Immature natural killer cell (primary cell): ENCODE measurements at regions not wholly inside any gene's neighbourhood (a gene's known extent, or its start where the extent isn't known, plus 50 kb on each side); places are given as distances from the start of the nearest gene placed in this dataset.
A peak's percentile ranks its signal among the peaks of the same experiment; 100 is the strongest.
"Not testable (repeated sequence)": the region's sequence is repeated elsewhere in the genome, so short reads cannot be mapped to it uniquely, and the experiment has no call there.

Source experiments
- DNase-seq, 3 donors: peaks; one replicate each; pipeline ENCODE4 v3.0.0; 2022; ENCODE audit warnings: mixed read lengths in 1 of 3
- H3K27ac Mint-ChIP-seq, 6 donors: one replicate each; pipeline ENCODE4 v1.8.0; 2020; ENCODE audit warnings: mixed read lengths in 6 of 6, mild to moderate bottlenecking in 5 of 6, inconsistent platforms in 4 of 6, moderate library complexity in 3 of 6
- H3K27me3 Mint-ChIP-seq, 3 donors: one replicate each; pipeline ENCODE4 v1.8.0; 2020 to 2021; ENCODE audit warnings: low read depth in 3 of 3, mild to moderate bottlenecking in 3 of 3, mixed read lengths in 3 of 3, moderate library complexity in 3 of 3, inconsistent platforms in 1 of 3
- H3K36me3 Mint-ChIP-seq, 3 donors: one replicate each; pipeline ENCODE4 v1.8.0; 2020; ENCODE audit warnings: mixed read lengths in 3 of 3, inconsistent platforms in 2 of 3, mild to moderate bottlenecking in 2 of 3
- H3K4me1 Mint-ChIP-seq, 2 donors: one replicate each; pipeline ENCODE4 v1.8.0; 2020; ENCODE audit warnings: inconsistent platforms in 2 of 2, mild to moderate bottlenecking in 2 of 2, mixed read lengths in 2 of 2, moderate library complexity in 1 of 2
- H3K4me3 Mint-ChIP-seq, 5 donors: one replicate each; pipeline ENCODE4 v1.8.0; 2020; ENCODE audit warnings: mild to moderate bottlenecking in 5 of 5, mixed read lengths in 5 of 5, inconsistent platforms in 3 of 5, moderate library complexity in 3 of 5
- H3K9me3 Mint-ChIP-seq, 6 donors: one replicate each; pipeline ENCODE4 v1.8.0; 2020; ENCODE audit warnings: mild to moderate bottlenecking in 6 of 6, mixed read lengths in 6 of 6, inconsistent platforms in 4 of 6, moderate library complexity in 3 of 6

DNA sequence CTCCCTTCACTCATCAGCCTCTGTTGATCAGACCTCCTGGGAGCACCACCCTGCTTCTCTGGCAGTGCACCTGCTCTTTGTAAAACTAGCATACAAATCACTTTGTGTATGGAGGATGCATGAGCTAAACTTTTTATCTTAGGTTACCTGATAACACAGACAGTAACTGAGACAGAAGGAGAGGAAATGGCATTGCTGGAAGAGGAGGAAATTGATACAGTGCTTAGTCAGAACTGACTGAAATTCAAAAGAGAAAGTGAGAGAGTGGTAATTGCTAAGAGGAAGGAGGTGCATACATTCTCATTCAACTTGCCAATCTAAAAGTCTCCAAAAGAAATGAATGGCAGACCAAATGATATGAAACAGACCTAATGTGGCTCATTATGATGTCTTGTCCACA lies 1120.7 kb downstream of the GATA3 start:
- Mint-ChIP-seq H3K27me3 (peaks cover 0 to 13% (median 0%) of the 10 kb centered on the region in 3 donors), H3K9me3 (peaks cover 0 to 2% (median 0%) of the 10 kb centered on the region in 6 donors), H3K4me3 (no peak overlapping the region), H3K27ac (no peak overlapping the region), H3K4me1 (no peaks in the 10 kb centered on the region), H3K36me3 (no peaks in the 10 kb centered on the region)
- DNase-seq, result no peak

DNA sequence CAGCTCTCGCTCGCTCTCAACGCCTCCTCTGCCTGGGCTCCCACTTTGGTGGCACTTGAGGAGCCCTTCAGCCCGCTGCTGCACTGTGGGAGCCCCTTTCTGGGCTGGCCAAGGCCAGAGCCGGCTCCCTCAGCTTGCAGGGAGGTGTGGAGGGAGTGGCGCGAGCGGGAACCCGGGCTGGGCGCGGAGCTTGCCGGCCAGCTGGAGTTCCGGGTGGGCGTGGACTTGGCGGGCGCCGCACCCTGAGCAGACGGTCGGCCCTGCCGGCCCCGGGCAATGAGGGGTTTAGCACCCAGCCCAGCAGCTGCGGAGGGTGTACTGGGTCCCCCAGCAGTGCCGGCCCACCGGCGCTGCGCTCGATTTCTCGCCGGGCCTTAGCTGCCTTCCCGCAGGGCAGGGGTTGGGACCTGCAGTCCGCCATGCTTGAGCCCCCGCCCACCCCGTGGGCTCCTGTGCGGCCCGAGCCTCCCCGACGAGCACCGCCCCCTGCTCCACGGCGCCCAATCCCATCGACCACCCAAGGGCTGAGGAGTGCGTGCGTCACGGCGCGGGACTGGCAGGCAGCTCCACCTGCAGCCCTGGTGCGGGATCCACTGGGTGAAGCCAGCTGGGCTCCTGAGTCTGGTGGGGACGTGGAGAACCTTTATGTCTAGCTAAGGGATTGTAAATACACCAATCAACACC lies 1128.9 kb downstream of the GATA3 start:
- H3K27ac Mint-ChIP-seq, H3K36me3 Mint-ChIP-seq, DNase-seq, H3K4me3 Mint-ChIP-seq, H3K9me3 Mint-ChIP-seq, H3K4me1 Mint-ChIP-seq, H3K27me3 Mint-ChIP-seq: not testable (repeated sequence)

DNA sequence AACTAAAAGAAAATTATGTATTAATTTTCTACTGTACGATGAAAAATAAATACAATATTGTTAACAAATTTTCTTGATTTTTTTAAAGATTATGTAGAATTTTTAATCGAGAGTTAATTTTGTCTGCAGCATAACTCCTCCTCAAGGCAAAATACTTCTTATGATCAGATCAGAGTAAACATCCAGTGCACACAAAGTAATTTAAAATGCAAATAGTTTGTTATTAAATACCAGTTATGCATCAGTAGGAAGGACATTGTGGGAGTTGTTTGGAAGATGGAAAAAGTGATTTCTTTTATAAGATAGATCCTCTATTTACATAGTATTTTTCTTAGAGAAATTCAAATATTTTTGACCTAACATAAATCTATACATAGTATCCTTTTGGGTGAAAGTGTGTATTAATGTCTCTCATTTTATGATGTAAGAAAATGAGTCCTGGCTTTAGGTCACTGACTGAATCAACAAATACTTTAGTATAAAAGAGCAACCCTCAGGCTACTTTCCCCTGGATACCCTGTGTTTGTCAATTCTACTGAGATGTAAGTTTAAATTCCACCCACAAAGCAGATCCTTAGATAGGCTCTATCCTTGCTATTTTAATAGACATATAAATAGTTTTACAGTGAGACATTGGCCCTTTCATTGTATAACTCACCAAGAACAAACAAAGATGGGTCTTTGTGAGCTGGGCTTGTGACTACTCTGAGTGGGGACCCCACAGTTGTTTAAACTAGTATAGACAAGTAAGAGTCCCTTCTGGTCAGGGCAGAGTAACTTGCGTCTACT lies 1133.7 kb downstream of the GATA3 start:
- H3K36me3 Mint-ChIP-seq, result no peaks in the 10 kb centered on the region
- H3K27me3 Mint-ChIP-seq, result peaks cover 2 to 11% (median 4%) of the 10 kb centered on the region in 3 donors
- no peaks in the 10 kb centered on the region for H3K9me3 Mint-ChIP-seq
- no peaks in the 10 kb centered on the region for H3K4me1 Mint-ChIP-seq
- no peak overlapping the region for H3K4me3 Mint-ChIP-seq
- no peak overlapping the region for H3K27ac Mint-ChIP-seq
- DNase-seq, result no peak

DNA sequence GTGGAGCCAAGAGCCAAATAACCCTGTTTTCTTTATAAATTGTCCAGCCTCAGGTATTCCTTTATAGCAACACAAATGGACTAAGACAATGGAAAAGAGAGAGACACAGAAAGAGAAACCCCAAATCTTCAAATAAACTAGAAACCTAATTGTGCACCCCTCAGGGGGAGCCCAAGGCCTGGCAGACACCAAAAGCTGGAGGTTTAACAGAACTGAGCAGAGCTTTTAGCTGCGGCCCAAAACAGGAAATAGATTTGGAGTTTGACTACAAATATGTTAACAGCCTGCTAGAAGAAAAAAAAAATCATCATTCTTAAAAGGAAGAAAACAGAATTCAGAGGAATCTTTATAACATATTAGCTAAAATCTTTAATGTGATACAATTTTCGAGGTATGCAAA lies 1135.0 kb downstream of the GATA3 start:
- no peak for DNase-seq
- peaks cover 2 to 11% (median 4%) of the 10 kb centered on the region in 3 donors for H3K27me3 Mint-ChIP-seq
- H3K4me3 Mint-ChIP-seq, result no peak overlapping the region
- no peaks in the 10 kb centered on the region for H3K4me1 Mint-ChIP-seq
- no peak overlapping the region for H3K27ac Mint-ChIP-seq
- no peaks in the 10 kb centered on the region for H3K9me3 Mint-ChIP-seq
- H3K36me3 Mint-ChIP-seq, result no peaks in the 10 kb centered on the region

DNA sequence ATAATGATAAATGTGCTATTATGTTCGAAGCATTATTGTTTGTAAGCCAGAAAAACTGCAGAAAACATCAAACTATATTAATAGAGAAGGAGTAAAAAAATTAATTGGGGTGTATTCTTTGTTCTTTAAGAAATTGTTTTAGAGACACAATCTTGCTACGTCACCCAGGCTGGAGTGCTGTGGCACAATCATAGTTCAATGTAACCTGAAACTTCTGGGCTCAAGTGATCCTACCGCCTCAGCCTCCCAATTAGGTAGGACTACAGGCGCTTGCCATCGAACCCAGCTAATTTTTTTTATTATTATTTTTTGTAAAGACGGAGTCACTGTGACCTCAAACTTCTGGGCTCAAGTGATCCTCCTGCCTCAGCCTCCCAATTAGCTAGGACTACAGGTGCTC lies 1138.6 kb downstream of the GATA3 start:
- H3K27ac Mint-ChIP-seq, result no peak overlapping the region
- H3K4me1 Mint-ChIP-seq, result no peaks in the 10 kb centered on the region
- no peak for DNase-seq
- H3K27me3 Mint-ChIP-seq, result peaks cover 0 to 13% (median 1%) of the 10 kb centered on the region in 3 donors
- no peaks in the 10 kb centered on the region for H3K9me3 Mint-ChIP-seq
- no peak overlapping the region for H3K4me3 Mint-ChIP-seq
- H3K36me3 Mint-ChIP-seq, result no peaks in the 10 kb centered on the region

DNA sequence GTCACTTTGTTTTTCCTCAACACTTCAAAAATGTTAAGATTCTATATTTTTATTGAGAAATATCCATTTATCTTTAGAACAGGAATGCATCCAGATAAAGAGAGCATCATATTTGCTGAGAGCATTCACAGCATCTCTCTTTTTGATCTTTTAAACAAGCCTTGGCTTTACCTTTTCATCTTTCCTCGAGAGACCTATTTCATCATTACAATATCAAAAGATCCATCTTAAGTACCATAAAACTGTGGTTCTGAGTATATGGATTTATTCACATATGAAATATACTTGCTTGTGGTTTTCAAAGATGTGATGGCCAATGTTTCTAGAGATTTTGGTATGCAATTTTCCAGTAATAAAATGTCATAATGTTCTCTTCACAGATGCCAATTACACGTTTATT lies 1140.9 kb downstream of the GATA3 start:
- Mint-ChIP-seq H3K9me3 (no peaks in the 10 kb centered on the region), H3K27me3 (peaks cover 0 to 8% (median 1%) of the 10 kb centered on the region in 3 donors), H3K27ac (no peak overlapping the region), H3K4me1 (no peaks in the 10 kb centered on the region), H3K4me3 (no peak overlapping the region), H3K36me3 (no peaks in the 10 kb centered on the region)
- DNase-seq, result no peak

DNA sequence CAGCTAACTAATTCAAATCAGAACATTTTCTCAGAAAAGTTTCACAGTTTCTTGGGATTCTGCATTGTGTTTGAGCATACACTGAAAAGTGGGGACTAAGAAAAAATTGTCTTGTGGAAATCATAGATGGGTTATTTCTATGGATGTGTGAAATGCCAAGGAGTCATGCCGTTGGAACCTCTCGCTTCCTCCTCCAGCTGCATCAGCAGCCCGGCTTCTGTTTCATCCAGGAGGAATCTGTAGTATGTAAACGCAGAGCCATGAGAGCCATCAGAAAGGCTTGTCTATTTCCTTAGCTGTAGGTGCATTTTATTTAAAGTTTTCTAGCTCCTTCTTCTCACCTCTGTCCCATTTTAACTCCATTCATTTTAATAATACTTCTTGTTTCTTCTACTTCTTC lies 1144.1 kb downstream of the GATA3 start:
- H3K4me3 Mint-ChIP-seq, result no peak overlapping the region

DNA sequence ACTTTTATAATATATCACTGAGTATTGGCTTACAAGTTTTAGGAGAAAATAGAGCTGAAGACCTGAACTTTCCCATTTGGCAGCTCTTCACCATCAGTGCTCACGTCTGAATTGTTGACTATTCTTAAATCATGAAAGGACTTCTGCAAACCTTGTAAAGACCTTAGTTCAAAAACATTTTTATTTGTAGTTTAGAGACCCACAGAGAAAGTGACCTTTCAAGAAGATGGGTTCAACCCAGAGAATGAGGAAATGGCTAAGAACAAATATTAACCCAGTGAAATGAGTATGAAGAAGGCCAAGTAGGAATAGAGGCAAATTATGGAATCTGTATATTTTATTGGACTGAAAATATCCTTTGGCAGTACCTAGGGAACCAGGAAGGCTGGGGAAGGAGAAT lies 1151.1 kb downstream of the GATA3 start:
- Mint-ChIP-seq H3K9me3 (no peaks in the 10 kb centered on the region), H3K27me3 (peaks cover 3 to 8% (median 8%) of the 10 kb centered on the region in 3 donors), H3K27ac (no peak overlapping the region), H3K4me3 (no peak overlapping the region), H3K4me1 (no peaks in the 10 kb centered on the region), H3K36me3 (no peaks in the 10 kb centered on the region)
- no peak for DNase-seq

More for the DNA sequence above, 1144.1 kb downstream of the GATA3 start:
- H3K4me1 Mint-ChIP-seq, result no peaks in the 10 kb centered on the region
- H3K27ac Mint-ChIP-seq, result no peak overlapping the region
- no peaks in the 10 kb centered on the region for H3K9me3 Mint-ChIP-seq
- H3K27me3 Mint-ChIP-seq, result peaks cover 0 to 6% (median 3%) of the 10 kb centered on the region in 3 donors
- no peak for DNase-seq
- no peaks in the 10 kb centered on the region for H3K36me3 Mint-ChIP-seq

DNA sequence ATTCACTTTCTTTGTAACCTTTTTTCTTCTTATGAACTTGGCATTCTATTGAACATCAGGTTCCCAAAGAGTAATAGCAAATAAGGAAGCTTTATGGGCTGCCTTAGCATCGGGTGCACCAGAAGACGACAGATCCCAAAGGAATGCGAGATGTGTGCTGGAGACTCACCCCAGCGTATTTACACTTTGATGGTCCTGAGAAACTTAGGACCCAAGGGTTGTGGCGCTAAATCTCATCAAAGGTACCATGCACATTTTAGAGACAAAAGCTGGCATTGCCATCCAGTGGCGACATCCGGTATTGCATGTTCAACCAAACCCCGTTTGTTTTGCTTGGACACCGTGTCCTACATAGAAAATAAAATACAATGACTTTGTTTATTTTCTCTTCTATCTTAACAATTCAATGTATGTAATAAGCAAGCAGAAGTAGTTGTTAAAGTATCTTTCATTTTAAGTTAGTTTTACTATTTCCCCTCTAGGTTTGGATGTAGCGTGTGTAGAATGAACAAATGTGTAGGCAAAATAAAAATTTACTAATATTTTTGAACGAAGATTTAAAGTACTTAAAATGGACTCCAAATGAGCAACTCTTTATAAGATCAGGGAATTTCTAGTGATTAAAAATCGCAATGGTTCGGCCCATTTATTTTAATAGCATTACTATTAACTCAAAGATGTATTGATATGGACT lies 1154.8 kb downstream of the GATA3 start:
- H3K36me3 Mint-ChIP-seq, result no peaks in the 10 kb centered on the region
- H3K4me3 Mint-ChIP-seq, result no peak overlapping the region
- H3K9me3 Mint-ChIP-seq, result no peaks in the 10 kb centered on the region
- no peaks in the 10 kb centered on the region for H3K4me1 Mint-ChIP-seq
- H3K27ac Mint-ChIP-seq, result no peak overlapping the region
- peak; percentile 38 to 49 (median 44) for DNase-seq
- H3K27me3 Mint-ChIP-seq, result peaks cover 3 to 6% (median 5%) of the 10 kb centered on the region in 3 donors

DNA sequence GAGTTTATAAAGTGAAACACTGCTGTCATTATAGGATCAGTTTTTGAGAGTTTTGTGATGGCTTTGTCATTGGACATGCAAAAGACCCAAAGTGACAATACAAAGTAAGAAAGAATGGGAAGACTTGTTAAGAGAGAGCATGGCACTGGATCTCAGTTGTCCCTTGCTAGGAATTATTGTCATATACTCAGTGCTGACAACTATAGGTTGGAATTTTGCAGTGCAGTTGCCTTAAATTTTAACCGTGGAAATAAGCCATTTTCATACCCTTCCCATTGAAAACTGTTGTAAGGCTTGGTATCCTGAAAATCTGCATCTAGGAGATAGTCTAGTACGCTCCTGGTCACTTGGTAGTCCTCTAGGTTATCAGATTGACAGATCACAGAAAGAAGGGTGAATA lies 1156.7 kb downstream of the GATA3 start:
- DNase-seq, result no peak
- H3K36me3 Mint-ChIP-seq, result no peaks in the 10 kb centered on the region
- no peak overlapping the region for H3K27ac Mint-ChIP-seq

DNA sequence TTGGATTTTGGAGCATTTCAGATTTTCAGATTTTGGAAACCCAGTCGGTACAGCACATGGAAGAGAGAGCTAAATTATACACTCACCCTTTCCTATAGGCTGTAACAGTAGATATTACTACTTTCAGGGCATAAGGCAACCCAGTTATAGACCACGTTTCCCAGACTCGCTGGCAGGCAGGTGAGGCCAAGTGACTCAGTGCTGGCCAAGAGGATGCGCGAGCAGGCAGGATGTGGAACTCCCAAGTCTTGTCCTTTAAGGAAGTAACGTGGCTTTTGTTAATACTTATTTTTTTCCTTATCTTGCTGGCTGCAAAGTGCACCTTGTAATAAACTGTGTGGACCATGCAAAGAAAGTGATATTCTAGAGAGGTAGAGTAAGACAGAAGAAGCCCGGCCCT lies 1160.1 kb downstream of the GATA3 start:
- Mint-ChIP-seq H3K27ac (no peak overlapping the region), H3K27me3 (peaks cover 0 to 6% (median 4%) of the 10 kb centered on the region in 3 donors), H3K4me1 (no peaks in the 10 kb centered on the region), H3K9me3 (no peaks in the 10 kb centered on the region), H3K4me3 (no peak overlapping the region), H3K36me3 (no peaks in the 10 kb centered on the region)
- no peak for DNase-seq

More for the DNA sequence above, 1156.7 kb downstream of the GATA3 start:
- Mint-ChIP-seq H3K9me3 (no peaks in the 10 kb centered on the region), H3K4me3 (no peak overlapping the region), H3K27me3 (peaks cover 2 to 6% (median 3%) of the 10 kb centered on the region in 3 donors), H3K4me1 (no peaks in the 10 kb centered on the region)

DNA sequence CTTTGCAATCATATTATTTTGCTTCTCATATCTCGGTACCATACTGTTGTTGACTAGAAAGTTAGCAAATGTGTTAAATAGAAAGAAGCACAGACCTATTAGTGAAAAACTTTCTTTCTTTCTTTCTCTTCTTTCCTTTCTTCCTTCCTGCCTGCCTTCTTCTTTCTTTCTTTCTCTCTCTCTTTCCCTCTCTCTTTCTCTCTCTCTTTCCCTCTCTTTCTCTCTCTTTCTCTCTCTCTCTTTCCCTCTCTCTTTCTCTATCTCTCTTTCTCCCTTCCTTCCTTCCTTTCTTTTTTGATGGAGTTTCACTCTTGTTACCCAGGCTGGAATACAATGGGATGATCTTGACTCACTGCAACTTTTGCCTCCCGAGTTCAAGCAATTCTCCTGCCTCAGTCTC lies 1160.6 kb downstream of the GATA3 start:
- H3K4me1 Mint-ChIP-seq, result no peaks in the 10 kb centered on the region
- H3K27me3 Mint-ChIP-seq, result peaks cover 0 to 6% (median 4%) of the 10 kb centered on the region in 3 donors

DNA sequence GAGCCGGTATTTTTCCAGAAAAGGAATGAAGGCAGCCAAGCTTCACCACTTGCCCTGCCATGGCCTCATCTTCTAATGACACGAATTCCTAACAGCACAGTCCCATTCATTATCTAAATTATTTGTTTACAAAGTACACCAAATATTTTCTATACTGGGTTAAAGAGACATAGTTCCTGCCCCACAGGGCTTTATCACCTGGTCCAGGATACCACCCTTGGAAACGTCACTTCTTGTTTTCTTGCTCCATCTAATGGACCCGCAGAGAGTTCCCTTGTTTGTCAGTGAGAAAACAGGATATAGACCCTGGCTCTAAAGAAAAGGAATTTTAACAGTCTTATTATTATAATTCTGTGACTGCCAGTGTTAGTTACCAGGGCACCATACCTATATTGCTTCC lies 1165.4 kb downstream of the GATA3 start:
- peaks cover 0 to 4% (median 3%) of the 10 kb centered on the region in 3 donors for H3K27me3 Mint-ChIP-seq
- H3K4me1 Mint-ChIP-seq, result no peaks in the 10 kb centered on the region
- H3K36me3 Mint-ChIP-seq, result no peaks in the 10 kb centered on the region
- no peaks in the 10 kb centered on the region for H3K9me3 Mint-ChIP-seq
- no peak overlapping the region for H3K4me3 Mint-ChIP-seq
- DNase-seq, result no peak
- no peak overlapping the region for H3K27ac Mint-ChIP-seq

More for the DNA sequence above, 1160.6 kb downstream of the GATA3 start:
- Mint-ChIP-seq H3K27ac (no peak overlapping the region), H3K36me3 (no peaks in the 10 kb centered on the region), H3K4me3 (no peak overlapping the region), H3K9me3 (no peaks in the 10 kb centered on the region)
- DNase-seq, result no peak

DNA sequence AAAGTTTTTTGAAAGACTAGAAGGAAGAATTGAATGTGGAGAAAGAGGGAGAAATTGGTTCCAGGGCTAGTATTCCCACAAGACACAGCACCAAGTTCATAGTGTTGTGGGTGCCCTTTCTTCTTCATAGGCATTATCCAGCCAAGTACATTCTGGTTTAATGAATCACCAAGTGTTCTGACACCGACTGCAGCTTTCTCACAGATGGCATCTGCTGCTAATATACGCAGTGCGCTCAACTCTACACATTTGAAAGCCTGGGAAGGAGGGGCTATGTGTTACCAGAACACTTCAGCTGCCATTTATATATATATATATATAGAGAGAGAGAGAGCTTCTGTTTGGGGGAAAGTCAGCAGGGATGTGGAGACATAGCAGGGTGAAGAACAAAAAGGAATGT lies 1168.4 kb downstream of the GATA3 start:
- H3K27ac Mint-ChIP-seq, result no peak overlapping the region
- no peaks in the 10 kb centered on the region for H3K4me1 Mint-ChIP-seq
- no peak for DNase-seq
- peaks cover 2 to 6% (median 4%) of the 10 kb centered on the region in 3 donors for H3K27me3 Mint-ChIP-seq
- peaks cover 0 to under 1% (median 0%) of the 10 kb centered on the region in 6 donors for H3K9me3 Mint-ChIP-seq
- H3K4me3 Mint-ChIP-seq, result no peak overlapping the region
- H3K36me3 Mint-ChIP-seq, result no peaks in the 10 kb centered on the region
